ENCODE measurements at regions not wholly inside any gene's neighbourhood (a gene's known extent, or its start where the extent isn't known, plus 50 kb on each side); places are given as distances from the start of the nearest gene placed in this dataset.

GRCh38 chr4:180141734-180142133, 2101.5 kb upstream of the TENM3 start:
- TF ChIP-seq POLR2AphosphoS5 (IDR thresholded peaks at IDR 0.05) (no peak), POLR2A (IDR thresholded peaks at IDR 0.05) (no peak), EP300 (IDR thresholded peaks at IDR 0.05) (no peak)
